HepG2 (cell line): ENCODE measurements at regions not wholly inside any gene's neighbourhood (a gene's known extent, or its start where the extent isn't known, plus 50 kb on each side); places are given as distances from the start of the nearest gene placed in this dataset.
A peak's percentile ranks its signal among the peaks of the same experiment; 100 is the strongest.

Experiments used
- ARID2 ChIP-seq: sonication (generic); formaldehyde crosslinking; IDR thresholded peaks from 2 replicates; pipeline ENCODE4 v1.8.1; 2022; ENCODE audit warnings: mild to moderate bottlenecking, missing genetic modification reagents, borderline replicate concordance
- BCL3 ChIP-seq: sonication (generic); formaldehyde crosslinking; IDR thresholded peaks from 2 replicates; pipeline ENCODE4 v1.5.1; 2020; ENCODE audit warnings: mild to moderate bottlenecking, missing genetic modification reagents, moderate library complexity
- CBX2 ChIP-seq, 2 experiments: fragments of 200-600 bp in 1 of 2; sonication (generic); formaldehyde crosslinking in 1 of 2; IDR thresholded peaks; 2 replicates each; pipeline versions ENCODE4 v1.7.0 to v1.8.1; 2018 to 2022; ENCODE audit warnings: low read depth in 2 of 2, low read length in 1 of 2, mild to moderate bottlenecking in 1 of 2, missing genetic modification reagents in 1 of 2
- DNMT3B ChIP-seq: conservative IDR thresholded peaks from 2 replicates; pipeline ENCODE4 v1.6.1; 2016; ENCODE audit warnings: missing biosample characterization, control low read depth
- HOMEZ ChIP-seq: IDR thresholded peaks from 2 replicates; pipeline ENCODE4 v1.6.1; 2016; ENCODE audit warnings: low read depth
- MBD4 ChIP-seq: IDR thresholded peaks from 2 replicates; pipeline ENCODE4 v1.6.1; 2012; ENCODE audit warnings: low read length, inconsistent platforms, borderline replicate concordance
- MEIS1 ChIP-seq: sonication (generic); formaldehyde crosslinking; IDR thresholded peaks from 2 replicates; pipeline ENCODE4 v1.9.0; 2021; ENCODE audit warnings: mild to moderate bottlenecking, missing genetic modification reagents, moderate library complexity, borderline replicate concordance
- MZF1 ChIP-seq: sonication (generic); formaldehyde crosslinking; IDR thresholded peaks from 2 replicates; pipeline ENCODE4 v1.8.1; 2023; ENCODE audit warnings: mild to moderate bottlenecking, missing genetic modification reagents, borderline replicate concordance
- PCBP2 ChIP-seq: fragments of 200-400 bp; formaldehyde crosslinking; optimal IDR thresholded peaks from 2 replicates; pipeline ENCODE3; 2018; ENCODE audit warnings: low read length, low read depth; ENCODE audit not compliant: poor library complexity, severe bottlenecking
- POGZ ChIP-seq: sonication (generic); formaldehyde crosslinking; IDR thresholded peaks from 2 replicates; pipeline ENCODE4 v1.4.0; 2020; ENCODE audit warnings: mild to moderate bottlenecking, missing genetic modification reagents
- REPIN1 ChIP-seq: sonication (generic); formaldehyde crosslinking; IDR thresholded peaks from 2 replicates; pipeline ENCODE4 v1.8.0; 2022; ENCODE audit warnings: missing genetic modification reagents, low read depth, mild to moderate bottlenecking, borderline replicate concordance
- RORA ChIP-seq: sonication (generic); formaldehyde crosslinking; IDR thresholded peaks from 2 replicates; pipeline ENCODE4 v1.5.0; 2020; ENCODE audit warnings: mild to moderate bottlenecking, missing genetic modification reagents, moderate library complexity
- THRA ChIP-seq: sonication (generic); formaldehyde crosslinking; IDR thresholded peaks from 2 replicates; pipeline ENCODE4 v1.4.0; 2020; ENCODE audit warnings: missing genetic modification reagents, borderline replicate concordance
- YEATS4 ChIP-seq: sonication (generic); formaldehyde crosslinking; IDR thresholded peaks from 2 replicates; pipeline ENCODE4 v1.4.0; 2020; ENCODE audit warnings: missing genetic modification reagents, borderline replicate concordance
- ZFP62 ChIP-seq: sonication (generic); formaldehyde crosslinking; IDR thresholded peaks from 2 replicates; pipeline ENCODE4 v1.4.0; 2020; ENCODE audit warnings: missing genetic modification reagents
- ZNF496 ChIP-seq: sonication (generic); formaldehyde crosslinking; IDR thresholded peaks from 2 replicates; pipeline ENCODE4 v1.8.1; 2023; ENCODE audit warnings: mild to moderate bottlenecking, moderate library complexity, missing genetic modification reagents; ENCODE audit not compliant: insufficient replicate concordance
- ZNF510 ChIP-seq: sonication (generic); formaldehyde crosslinking; IDR thresholded peaks from 2 replicates; pipeline ENCODE4 v1.4.0; 2020; ENCODE audit warnings: low read depth, mild to moderate bottlenecking, missing genetic modification reagents
- ZNF580 ChIP-seq: IDR thresholded peaks from 2 replicates; pipeline ENCODE4 v1.6.1; 2016; ENCODE audit warnings: low read depth, borderline replicate concordance
- ZNF691 ChIP-seq: sonication (generic); formaldehyde crosslinking; IDR thresholded peaks from 2 replicates; pipeline ENCODE4 v1.4.0; 2020; ENCODE audit warnings: missing genetic modification reagents, low read depth, mild to moderate bottlenecking, borderline replicate concordance
- ZNF720 ChIP-seq: sonication (generic); formaldehyde crosslinking; IDR thresholded peaks from 2 replicates; pipeline ENCODE4 v1.4.0; 2020; ENCODE audit warnings: missing genetic modification reagents
- ZNF782 ChIP-seq: sonication (generic); formaldehyde crosslinking; IDR thresholded peaks from 2 replicates; pipeline ENCODE4 v1.4.0; 2020; ENCODE audit warnings: missing genetic modification reagents, mild to moderate bottlenecking, borderline replicate concordance

GRCh38 chr20:50274570-50275430 lies 84.2 kb downstream of the CEBPB start (continued):
- TF ChIP-seq HOMEZ (CRISPR knock-in tag) (peak; percentile 55; the same call in 1 of the 2 replicates), ZNF510 (CRISPR knock-in tag) (peak; percentile 17; the same call in 1 of the 2 replicates), CBX2 (IDR thresholded peaks at IDR 0.05; ENCODE audit: low read depth, low read length) (no peak), CBX2 (CRISPR knock-in tag; IDR thresholded peaks at IDR 0.05; ENCODE audit: low read depth) (peak; percentile 99), PCBP2 (no peak), POGZ (peak; percentile 95), YEATS4 (CRISPR knock-in tag) (peak; percentile 79), REPIN1 (CRISPR knock-in tag) (no peak; the same call in 1 of the 2 replicates), THRA (CRISPR knock-in tag) (peak; percentile 96), ZNF782 (peak; percentile 73; the same call in 1 of the 2 replicates), ZNF691 (CRISPR knock-in tag) (peak; percentile 98; the same call in 1 of the 2 replicates), MBD4 (no peak), ZNF720 (no peak), BCL3 (CRISPR knock-in tag) (peak; percentile 95), ZFP62 (no peak), MZF1 (peak; percentile 98), MEIS1 (peak; percentile 33; the same call in 1 of the 2 replicates), DNMT3B (CRISPR knock-in tag) (0 out of 2 replicates have a peak, but pooled peaks have one; percentile 31), ARID2 (CRISPR knock-in tag) (no peak; the same call in 1 of the 2 replicates), RORA (no peak), ZNF580 (CRISPR knock-in tag) (peak; percentile 96; the same call in 1 of the 2 replicates), ZNF496 (CRISPR knock-in tag) (no peak)
